GM12891 (cell line): ENCODE measurements at regions not wholly inside any gene's neighbourhood (a gene's known extent, or its start where the extent isn't known, plus 50 kb on each side); places are given as distances from the start of the nearest gene placed in this dataset.

Source experiments
- DNase-seq: peaks from one replicate; pipeline ENCODE4 v3.0.0; 2011; ENCODE audit warnings: low spot score; ENCODE audit not compliant: insufficient read length
- FAIRE-seq: peaks from 2 replicates; lab custom pipeline; 2011; peaks lifted over from hg19 to GRCh38; lab: Jason Lieb, UNC
- PAX5 ChIP-seq: IDR thresholded peaks from 2 replicates; pipeline ENCODE4 v1.6.1; 2011; ENCODE audit warnings: low read length, moderate library complexity, mild to moderate bottlenecking; ENCODE audit not compliant: insufficient read depth, severe bottlenecking
- POLR2A ChIP-seq: IDR thresholded peaks from 2 replicates; pipeline ENCODE4 v1.6.1; 2011; ENCODE audit warnings: low read depth, low read length, control low read depth
- POLR2AphosphoS5 ChIP-seq: IDR thresholded peaks from 2 replicates; pipeline ENCODE4 v1.6.1; 2011; ENCODE audit warnings: low read depth, low read length, control low read depth
- POU2F2 ChIP-seq: IDR thresholded peaks from 2 replicates; pipeline ENCODE4 v1.6.1; 2011; ENCODE audit warnings: low read depth, mild to moderate bottlenecking, control low read depth, low read length, moderate library complexity
- SPI1 ChIP-seq: IDR thresholded peaks from 2 replicates; pipeline ENCODE4 v1.6.1; 2011; ENCODE audit warnings: low read depth, low read length, control low read depth
- TAF1 ChIP-seq: IDR thresholded peaks from 2 replicates; pipeline ENCODE4 v1.6.1; 2011; ENCODE audit warnings: low read depth, low read length, control low read depth

- FAIRE-seq (peak; percentile 66), DNase-seq (no peak)
- TF ChIP-seq SPI1 (no peak), POLR2AphosphoS5 (no peak), TAF1 (no peak), POLR2A (no peak), PAX5 (no peak), POU2F2 (no peak)
These were observed 126.0 kb upstream of the AKIRIN2 start for GRCh38 chr6:87828044-87828443.

- TF ChIP-seq POLR2AphosphoS5 (no peak), TAF1 (no peak), PAX5 (no peak), SPI1 (no peak), POU2F2 (no peak), POLR2A (no peak)
- no peak for DNase-seq
- peak; percentile 13 for FAIRE-seq
These were observed 125.3 kb upstream of the AKIRIN2 start for GRCh38 chr6:87827346-87827745.

GRCh38 chr6:87826424-87826823, 124.4 kb upstream of the AKIRIN2 start:
- TF ChIP-seq SPI1 (no peak), POLR2AphosphoS5 (no peak), POLR2A (no peak), TAF1 (no peak)
- DNase-seq (no peak), FAIRE-seq (peak; percentile 52)

- TF ChIP-seq TAF1 (no peak), POLR2A (no peak), SPI1 (no peak), PAX5 (no peak), POLR2AphosphoS5 (no peak)
- peak; percentile 56 for FAIRE-seq
- DNase-seq: no peak
These were observed 123.8 kb upstream of the AKIRIN2 start for GRCh38 chr6:87825821-87826221.

- FAIRE-seq (peak; percentile 35), DNase-seq (no peak)
- TF ChIP-seq SPI1 (peak; percentile 74), POLR2A (no peak)
These were observed 123.0 kb upstream of the AKIRIN2 start for GRCh38 chr6:87824958-87825491.

- TF ChIP-seq PAX5: no peak
- no peak for TF ChIP-seq POU2F2
- no peak for TF ChIP-seq POLR2A
- no peak for TF ChIP-seq SPI1
- TF ChIP-seq TAF1: no peak
- no peak for TF ChIP-seq POLR2AphosphoS5
- FAIRE-seq (no peak), DNase-seq (no peak)
These were observed 120.0 kb upstream of the AKIRIN2 start for GRCh38 chr6:87822011-87822410.

GRCh38 chr6:87820343-87820984, 118.4 kb upstream of the AKIRIN2 start:
- DNase-seq (no peak), FAIRE-seq (peak; percentile 9)
- TF ChIP-seq POLR2AphosphoS5 (no peak), SPI1 (no peak), TAF1 (no peak), POU2F2 (no peak), PAX5 (no peak), POLR2A (no peak)

GRCh38 chr6:87817183-87817582, 115.2 kb upstream of the AKIRIN2 start:
- no peak for FAIRE-seq
- no peak for DNase-seq
- TF ChIP-seq SPI1: no peak

- no peak for FAIRE-seq
- TF ChIP-seq POLR2A (no peak), PAX5 (no peak), POLR2AphosphoS5 (no peak), POU2F2 (no peak), TAF1 (no peak)
- DNase-seq: no peak
These were observed 113.4 kb upstream of the AKIRIN2 start for GRCh38 chr6:87815449-87815848.

- DNase-seq (no peak), FAIRE-seq (peak; percentile 85)
- TF ChIP-seq TAF1: no peak
- no peak for TF ChIP-seq POU2F2
- TF ChIP-seq PAX5: no peak
- TF ChIP-seq POLR2AphosphoS5: no peak
- no peak for TF ChIP-seq SPI1
- TF ChIP-seq POLR2A: no peak
These were observed 106.1 kb upstream of the AKIRIN2 start for GRCh38 chr6:87808005-87808757.
